ENCODE measurements at regions not wholly inside any gene's neighbourhood (a gene's known extent, or its start where the extent isn't known, plus 50 kb on each side); places are given as distances from the start of the nearest gene placed in this dataset.
A peak's percentile ranks its signal among the peaks of the same experiment; 100 is the strongest.

- Histone ChIP-seq H2AFZ (no peak overlapping the region), H3K4me3 (no peak overlapping the region), H3K4me1 (ENCODE audit: insufficient read depth) (no peaks in the 10 kb centered on the region), H3K27me3 (ENCODE audit: insufficient read depth) (no peaks in the 10 kb centered on the region), H4K20me1 (replicated peaks; ENCODE audit: insufficient read depth) (no peaks in the 10 kb centered on the region), H3K9me2 (ENCODE audit: insufficient read depth) (no peaks in the 10 kb centered on the region; the same call in 1 of the 2 replicates), H3K27ac (ENCODE audit: low read depth) (no peak overlapping the region), H3F3A (replicated peaks; ENCODE audit: low read depth) (no peaks in the 10 kb centered on the region), H3K4me2 (no peak overlapping the region), H3K79me2 (replicated peaks; ENCODE audit: insufficient read depth) (no peaks in the 10 kb centered on the region), H3K36me3 (ENCODE audit: insufficient read depth) (no peaks in the 10 kb centered on the region)
- Mint-ChIP-seq H3K9me3 (no peaks in the 10 kb centered on the region), H3K27me3 (ENCODE audit: insufficient read depth, low read depth, poor library complexity) (peaks cover 5% of the 10 kb centered on the region), H3K27ac (peak overlapping the region; percentile 54; the same call in 1 of the 2 replicates), H3K36me3 (ENCODE audit: low read depth) (no peaks in the 10 kb centered on the region), H3K4me3 (no peak overlapping the region), H3K4me1 (peaks cover 5% of the 10 kb centered on the region)
- DNase-seq (ENCODE audit: low spot score) (no peak), ATAC-seq (no peak)
- TF ChIP-seq JUNB (IDR thresholded peaks at IDR 0.05; ENCODE audit: unreplicated experiment): no peak
Measured at GRCh38 chr20:57904314-57905105, 194.7 kb upstream of the PMEPA1 start.

DNA sequence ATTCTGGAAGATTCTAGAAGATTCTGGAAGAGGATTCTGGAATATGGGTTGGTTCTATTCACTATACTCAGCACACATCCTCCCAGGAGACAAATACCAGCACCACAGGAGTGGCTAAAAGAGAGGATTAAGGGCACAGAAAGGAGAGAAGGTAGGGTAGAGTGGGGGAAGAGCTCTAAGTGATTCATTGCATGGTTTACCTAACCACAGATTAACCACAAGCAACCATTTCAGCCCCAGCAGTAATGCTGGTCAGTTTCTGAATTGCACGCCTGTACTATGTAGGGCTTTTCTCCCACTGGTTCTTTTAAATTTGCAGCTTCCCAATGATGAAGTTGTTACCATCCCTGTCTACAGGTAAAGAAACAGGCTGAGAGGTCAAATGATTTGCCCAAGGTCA is 192.7 kb upstream of the PMEPA1 start:
- Histone ChIP-seq H3K4me2 (no peak overlapping the region), H3K79me2 (replicated peaks; ENCODE audit: insufficient read depth) (no peaks in the 10 kb centered on the region), H3K4me3 (no peak overlapping the region), H3K27ac (ENCODE audit: low read depth) (no peak overlapping the region), H2AFZ (no peak overlapping the region), H3K4me1 (ENCODE audit: insufficient read depth) (no peaks in the 10 kb centered on the region), H3K9me2 (ENCODE audit: insufficient read depth) (no peaks in the 10 kb centered on the region; the same call in 1 of the 2 replicates), H3K36me3 (ENCODE audit: insufficient read depth) (no peaks in the 10 kb centered on the region), H4K20me1 (replicated peaks; ENCODE audit: insufficient read depth) (no peaks in the 10 kb centered on the region), H3F3A (replicated peaks; ENCODE audit: low read depth) (no peaks in the 10 kb centered on the region), H3K27me3 (ENCODE audit: insufficient read depth) (no peaks in the 10 kb centered on the region)
- Mint-ChIP-seq H3K9me3 (no peaks in the 10 kb centered on the region), H3K4me1 (peaks cover 8% of the 10 kb centered on the region), H3K27me3 (ENCODE audit: insufficient read depth, low read depth, poor library complexity) (peaks cover 7% of the 10 kb centered on the region), H3K27ac (no peak overlapping the region), H3K36me3 (ENCODE audit: low read depth) (no peaks in the 10 kb centered on the region), H3K4me3 (no peak overlapping the region)
- DNase-seq (ENCODE audit: low spot score) (no peak), ATAC-seq (no peak)
- TF ChIP-seq CREB1 (CRISPR knock-in tag; IDR thresholded peaks at IDR 0.05; ENCODE audit: low read depth) (no peak), JUNB (IDR thresholded peaks at IDR 0.05; ENCODE audit: unreplicated experiment) (no peak), STAT1 (IDR thresholded peaks at IDR 0.05; ENCODE audit: unreplicated experiment) (no peak), EZH2phosphoT487 (IDR thresholded peaks at IDR 0.05; ENCODE audit: unreplicated experiment) (no peak), NANOG (IDR thresholded peaks at IDR 0.05; ENCODE audit: borderline replicate concordance) (no peak), REST (IDR thresholded peaks at IDR 0.05; ENCODE audit: unreplicated experiment) (no peak)
- TF ChIP-seq, protein P1, sequence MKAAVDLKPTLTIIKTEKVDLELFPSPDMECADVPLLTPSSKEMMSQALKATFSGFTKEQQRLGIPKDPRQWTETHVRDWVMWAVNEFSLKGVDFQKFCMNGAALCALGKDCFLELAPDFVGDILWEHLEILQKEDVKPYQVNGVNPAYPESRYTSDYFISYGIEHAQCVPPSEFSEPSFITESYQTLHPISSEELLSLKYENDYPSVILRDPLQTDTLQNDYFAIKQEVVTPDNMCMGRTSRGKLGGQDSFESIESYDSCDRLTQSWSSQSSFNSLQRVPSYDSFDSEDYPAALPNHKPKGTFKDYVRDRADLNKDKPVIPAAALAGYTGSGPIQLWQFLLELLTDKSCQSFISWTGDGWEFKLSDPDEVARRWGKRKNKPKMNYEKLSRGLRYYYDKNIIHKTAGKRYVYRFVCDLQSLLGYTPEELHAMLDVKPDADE (IDR thresholded peaks at IDR 0.05): no peak
- TF ChIP-seq, protein P2, sequence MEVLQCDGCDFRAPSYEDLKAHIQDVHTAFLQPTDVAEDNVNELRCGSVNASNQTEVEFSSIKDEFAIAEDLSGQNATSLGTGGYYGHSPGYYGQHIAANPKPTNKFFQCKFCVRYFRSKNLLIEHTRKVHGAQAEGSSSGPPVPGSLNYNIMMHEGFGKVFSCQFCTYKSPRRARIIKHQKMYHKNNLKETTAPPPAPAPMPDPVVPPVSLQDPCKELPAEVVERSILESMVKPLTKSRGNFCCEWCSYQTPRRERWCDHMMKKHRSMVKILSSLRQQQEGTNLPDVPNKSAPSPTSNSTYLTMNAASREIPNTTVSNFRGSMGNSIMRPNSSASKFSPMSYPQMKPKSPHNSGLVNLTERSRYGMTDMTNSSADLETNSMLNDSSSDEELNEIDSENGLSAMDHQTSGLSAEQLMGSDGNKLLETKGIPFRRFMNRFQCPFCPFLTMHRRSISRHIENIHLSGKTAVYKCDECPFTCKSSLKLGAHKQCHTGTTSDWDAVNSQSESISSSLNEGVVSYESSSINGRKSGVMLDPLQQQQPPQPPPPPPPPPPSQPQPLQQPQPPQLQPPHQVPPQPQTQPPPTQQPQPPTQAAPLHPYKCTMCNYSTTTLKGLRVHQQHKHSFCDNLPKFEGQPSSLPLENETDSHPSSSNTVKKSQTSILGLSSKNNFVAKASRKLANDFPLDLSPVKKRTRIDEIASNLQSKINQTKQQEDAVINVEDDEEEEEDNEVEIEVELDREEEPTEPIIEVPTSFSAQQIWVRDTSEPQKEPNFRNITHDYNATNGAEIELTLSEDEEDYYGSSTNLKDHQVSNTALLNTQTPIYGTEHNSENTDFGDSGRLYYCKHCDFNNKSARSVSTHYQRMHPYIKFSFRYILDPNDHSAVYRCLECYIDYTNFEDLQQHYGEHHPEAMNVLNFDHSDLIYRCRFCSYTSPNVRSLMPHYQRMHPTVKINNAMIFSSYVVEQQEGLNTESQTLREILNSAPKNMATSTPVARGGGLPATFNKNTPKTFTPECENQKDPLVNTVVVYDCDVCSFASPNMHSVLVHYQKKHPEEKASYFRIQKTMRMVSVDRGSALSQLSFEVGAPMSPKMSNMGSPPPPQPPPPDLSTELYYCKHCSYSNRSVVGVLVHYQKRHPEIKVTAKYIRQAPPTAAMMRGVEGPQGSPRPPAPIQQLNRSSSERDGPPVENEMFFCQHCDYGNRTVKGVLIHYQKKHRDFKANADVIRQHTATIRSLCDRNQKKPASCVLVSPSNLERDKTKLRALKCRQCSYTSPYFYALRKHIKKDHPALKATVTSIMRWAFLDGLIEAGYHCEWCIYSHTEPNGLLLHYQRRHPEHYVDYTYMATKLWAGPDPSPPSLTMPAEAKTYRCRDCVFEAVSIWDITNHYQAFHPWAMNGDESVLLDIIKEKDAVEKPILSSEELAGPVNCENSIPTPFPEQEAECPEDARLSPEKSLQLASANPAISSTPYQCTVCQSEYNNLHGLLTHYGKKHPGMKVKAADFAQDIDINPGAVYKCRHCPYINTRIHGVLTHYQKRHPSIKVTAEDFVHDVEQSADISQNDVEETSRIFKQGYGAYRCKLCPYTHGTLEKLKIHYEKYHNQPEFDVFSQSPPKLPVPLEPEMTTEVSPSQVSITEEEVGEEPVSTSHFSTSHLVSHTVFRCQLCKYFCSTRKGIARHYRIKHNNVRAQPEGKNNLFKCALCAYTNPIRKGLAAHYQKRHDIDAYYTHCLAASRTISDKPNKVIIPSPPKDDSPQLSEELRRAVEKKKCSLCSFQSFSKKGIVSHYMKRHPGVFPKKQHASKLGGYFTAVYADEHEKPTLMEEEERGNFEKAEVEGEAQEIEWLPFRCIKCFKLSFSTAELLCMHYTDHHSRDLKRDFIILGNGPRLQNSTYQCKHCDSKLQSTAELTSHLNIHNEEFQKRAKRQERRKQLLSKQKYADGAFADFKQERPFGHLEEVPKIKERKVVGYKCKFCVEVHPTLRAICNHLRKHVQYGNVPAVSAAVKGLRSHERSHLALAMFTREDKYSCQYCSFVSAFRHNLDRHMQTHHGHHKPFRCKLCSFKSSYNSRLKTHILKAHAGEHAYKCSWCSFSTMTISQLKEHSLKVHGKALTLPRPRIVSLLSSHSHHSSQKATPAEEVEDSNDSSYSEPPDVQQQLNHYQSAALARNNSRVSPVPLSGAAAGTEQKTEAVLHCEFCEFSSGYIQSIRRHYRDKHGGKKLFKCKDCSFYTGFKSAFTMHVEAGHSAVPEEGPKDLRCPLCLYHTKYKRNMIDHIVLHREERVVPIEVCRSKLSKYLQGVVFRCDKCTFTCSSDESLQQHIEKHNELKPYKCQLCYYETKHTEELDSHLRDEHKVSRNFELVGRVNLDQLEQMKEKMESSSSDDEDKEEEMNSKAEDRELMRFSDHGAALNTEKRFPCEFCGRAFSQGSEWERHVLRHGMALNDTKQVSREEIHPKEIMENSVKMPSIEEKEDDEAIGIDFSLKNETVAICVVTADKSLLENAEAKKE (CRISPR knock-in tag; IDR thresholded peaks at IDR 0.05): no peak
